Tibial nerve (tissue), 4 donors: ENCODE measurements at regions not wholly inside any gene's neighbourhood (a gene's known extent, or its start where the extent isn't known, plus 50 kb on each side); places are given as distances from the start of the nearest gene placed in this dataset.

Experiments used
- EP300 ChIP-seq, 2 donors: sonication (generic); formaldehyde crosslinking; IDR thresholded peaks; one replicate each; pipeline ENCODE4 v1.6.1; 2017; ENCODE audit warnings: antibody characterized with exemption in 2 of 2, mild to moderate bottlenecking in 1 of 2
- POLR2A ChIP-seq, 2 donors: fragments of 450-650 bp; IDR thresholded peaks; one replicate each; pipeline ENCODE4 v1.6.1; 2017; ENCODE audit warnings: antibody characterized with exemption in 2 of 2, mild to moderate bottlenecking in 2 of 2, moderate library complexity in 2 of 2
- TF ChIP-seq, protein P1 (sequence below), 5 experiments: fragments of 200-600 bp in 3 of 5; fragments of 450-650 bp in 2 of 5; sonication (generic) in 3 of 5; IDR thresholded peaks; one replicate each; pipeline ENCODE4 v1.5.1; 2016 to 2019; ENCODE audit warnings: antibody characterized with exemption in 5 of 5, mild to moderate bottlenecking in 3 of 5, moderate library complexity in 2 of 5

DNA sequence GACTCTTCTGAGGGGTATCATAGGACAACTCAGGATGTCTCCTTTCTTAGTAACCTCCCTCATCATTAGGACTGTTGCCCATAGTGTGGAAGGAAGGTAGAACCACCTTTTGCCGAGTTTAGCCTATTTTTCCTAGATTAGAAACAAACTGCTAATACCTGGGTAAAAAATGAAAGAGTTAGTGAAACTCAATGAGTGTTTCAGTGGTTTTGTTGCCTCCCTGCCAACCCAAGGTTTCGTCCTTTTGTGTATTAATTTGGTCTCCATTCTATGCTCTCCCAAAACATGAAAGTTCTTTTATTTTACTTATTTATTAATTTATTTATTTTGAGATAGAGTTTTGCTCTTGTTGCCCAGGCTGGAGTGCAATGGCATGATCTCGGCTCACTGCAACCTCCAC lies 174.9 kb upstream of the KCNJ16 start:
- TF ChIP-seq, protein P1, sequence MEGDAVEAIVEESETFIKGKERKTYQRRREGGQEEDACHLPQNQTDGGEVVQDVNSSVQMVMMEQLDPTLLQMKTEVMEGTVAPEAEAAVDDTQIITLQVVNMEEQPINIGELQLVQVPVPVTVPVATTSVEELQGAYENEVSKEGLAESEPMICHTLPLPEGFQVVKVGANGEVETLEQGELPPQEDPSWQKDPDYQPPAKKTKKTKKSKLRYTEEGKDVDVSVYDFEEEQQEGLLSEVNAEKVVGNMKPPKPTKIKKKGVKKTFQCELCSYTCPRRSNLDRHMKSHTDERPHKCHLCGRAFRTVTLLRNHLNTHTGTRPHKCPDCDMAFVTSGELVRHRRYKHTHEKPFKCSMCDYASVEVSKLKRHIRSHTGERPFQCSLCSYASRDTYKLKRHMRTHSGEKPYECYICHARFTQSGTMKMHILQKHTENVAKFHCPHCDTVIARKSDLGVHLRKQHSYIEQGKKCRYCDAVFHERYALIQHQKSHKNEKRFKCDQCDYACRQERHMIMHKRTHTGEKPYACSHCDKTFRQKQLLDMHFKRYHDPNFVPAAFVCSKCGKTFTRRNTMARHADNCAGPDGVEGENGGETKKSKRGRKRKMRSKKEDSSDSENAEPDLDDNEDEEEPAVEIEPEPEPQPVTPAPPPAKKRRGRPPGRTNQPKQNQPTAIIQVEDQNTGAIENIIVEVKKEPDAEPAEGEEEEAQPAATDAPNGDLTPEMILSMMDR (IDR thresholded peaks at IDR 0.05) = no peak
- no peak for TF ChIP-seq POLR2A (IDR thresholded peaks at IDR 0.05)
- no peak for TF ChIP-seq EP300 (IDR thresholded peaks at IDR 0.05)
